CD4-positive, alpha-beta T cell treated with Interleukin-17A for 1 hour (primary cell): ENCODE measurements at regions not wholly inside any gene's neighbourhood (a gene's known extent, or its start where the extent isn't known, plus 50 kb on each side); places are given as distances from the start of the nearest gene placed in this dataset.

Experiments
- DNase-seq: peaks from one replicate; pipeline ENCODE4 v3.0.0-alpha.2; 2020

DNA sequence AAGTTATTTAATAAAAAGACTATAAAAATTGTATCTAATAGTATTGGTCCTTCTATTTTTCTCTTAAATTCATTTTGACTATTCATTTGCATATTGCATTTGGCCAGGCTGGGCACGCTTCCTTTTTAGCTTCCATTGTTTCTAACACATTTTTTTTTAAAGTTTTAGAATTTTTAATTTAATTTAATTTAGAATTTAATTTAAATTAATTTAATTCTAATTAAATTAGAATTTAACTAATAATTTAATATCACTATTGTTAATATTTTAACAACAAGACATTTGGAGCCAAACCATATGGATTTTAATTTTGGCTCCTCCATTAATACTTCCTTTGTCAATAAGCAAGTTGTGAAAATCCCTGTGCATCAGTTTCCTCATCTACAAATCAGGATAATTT, 856.9 kb upstream of the SEL1L start:
- DNase-seq, result no peak

DNA sequence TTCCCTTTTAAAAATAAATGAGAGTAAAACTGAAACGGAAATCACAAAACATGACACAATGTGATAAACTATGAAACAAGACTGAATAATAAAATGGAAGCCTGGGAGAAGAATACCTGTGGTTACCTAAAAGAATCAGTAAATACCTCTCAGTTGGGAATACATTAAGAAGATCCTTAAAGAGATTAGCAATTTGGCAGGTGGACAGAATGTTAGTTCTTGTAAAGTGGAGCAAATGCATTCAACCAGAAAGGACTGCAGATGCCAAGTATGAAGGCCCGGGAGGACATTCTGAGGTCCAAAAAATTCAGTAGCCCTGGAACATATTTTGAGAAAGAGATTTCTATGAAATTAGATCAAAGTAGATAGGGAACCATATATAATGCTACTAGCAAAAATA, 861.3 kb upstream of the SEL1L start:
- DNase-seq, result no peak

DNA sequence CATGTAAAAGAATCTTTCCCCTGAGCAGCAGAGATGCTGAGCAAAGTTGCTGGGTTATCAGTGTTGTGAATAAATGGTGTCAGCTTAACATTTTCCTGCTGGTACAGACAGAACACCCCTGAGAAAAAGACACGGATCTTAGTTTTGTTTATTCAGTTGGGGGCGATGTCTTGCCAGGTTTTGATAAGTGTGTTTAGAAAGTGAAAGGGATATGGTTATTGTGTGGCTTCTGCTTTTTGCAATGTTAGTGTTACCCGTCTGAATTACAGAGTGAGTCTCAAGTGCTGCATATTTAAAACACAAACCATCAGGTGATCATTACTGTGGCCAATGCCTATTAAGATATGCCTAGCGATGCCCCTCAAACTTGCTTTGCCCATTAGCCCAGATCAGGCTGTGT, 864.6 kb upstream of the SEL1L start:
- no peak for DNase-seq

DNA sequence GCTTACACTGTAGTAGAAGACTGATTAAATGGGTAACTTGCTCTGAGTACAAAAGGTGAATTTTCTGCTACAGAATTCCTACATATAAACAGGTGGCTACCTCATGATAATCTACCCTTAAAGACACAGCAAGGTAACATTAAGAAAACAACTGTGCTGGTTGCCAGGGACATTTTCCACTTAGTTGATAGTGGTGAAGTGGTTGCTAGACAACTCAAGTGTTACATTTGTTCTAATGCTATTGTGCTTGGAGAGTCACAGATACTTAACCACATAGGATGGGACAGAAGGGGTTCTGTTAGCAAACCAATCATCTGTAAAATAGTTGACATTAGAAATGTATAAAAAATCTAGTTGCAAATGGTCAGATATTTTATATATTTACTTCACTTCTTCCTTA, 870.3 kb upstream of the SEL1L start:
- DNase-seq, result no peak

DNA sequence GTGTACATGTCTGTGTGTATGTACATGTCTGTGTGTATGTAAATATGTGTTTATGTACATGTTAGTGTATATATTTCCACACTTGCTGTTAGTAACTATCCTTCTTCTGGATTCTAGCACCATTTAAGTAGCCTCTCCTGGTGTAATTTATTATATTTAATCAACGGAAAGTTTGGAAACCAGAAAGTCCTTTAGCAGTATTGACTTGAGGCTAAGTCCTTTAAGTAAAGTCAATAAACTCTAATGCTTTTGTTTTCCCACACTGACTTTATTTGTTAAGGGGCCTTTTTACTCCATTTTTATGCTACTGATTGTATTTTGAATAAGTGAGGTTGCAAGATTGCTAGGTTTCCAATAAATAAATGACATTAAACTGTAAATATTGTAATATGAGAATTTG, 876.4 kb upstream of the SEL1L start:
- no peak for DNase-seq

DNA sequence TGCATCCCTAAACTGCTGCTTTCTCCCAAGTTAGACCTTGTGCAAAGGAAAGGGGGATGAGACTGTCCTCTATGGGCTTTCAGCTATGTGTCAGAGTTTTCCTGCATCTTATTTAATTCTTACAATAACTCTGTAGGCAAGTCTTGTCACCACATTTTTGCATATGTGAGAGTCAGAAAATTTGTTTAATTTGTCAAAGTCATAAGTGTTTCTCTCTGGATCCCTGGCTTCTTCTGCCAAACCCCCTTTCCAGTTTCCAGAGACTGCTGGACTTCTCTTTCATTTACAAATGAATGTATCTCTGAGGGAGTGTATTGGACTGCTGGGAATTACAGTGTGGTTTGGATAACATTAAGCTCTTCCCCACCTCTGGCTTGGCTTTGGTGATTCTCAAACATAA, 877.6 kb upstream of the SEL1L start:
- DNase-seq, result no peak

DNA sequence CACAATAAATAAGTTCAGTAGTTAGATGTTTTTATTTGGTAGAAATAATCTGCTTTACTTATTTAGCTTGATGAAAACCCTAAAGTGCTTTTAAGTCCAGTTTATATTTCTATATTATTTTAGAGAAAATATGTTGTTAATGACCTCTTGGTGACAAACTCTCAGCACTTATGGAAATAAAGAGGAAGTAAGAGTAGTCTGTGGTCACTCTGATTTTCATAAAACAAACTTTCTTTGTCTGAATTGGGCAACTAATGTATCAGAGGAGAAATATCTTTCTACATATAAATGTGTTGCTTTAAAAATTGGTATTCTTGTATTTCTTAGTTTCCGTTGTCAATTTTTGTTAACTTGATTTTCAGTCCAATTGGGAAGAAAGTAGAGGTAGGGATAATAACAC, 878.9 kb upstream of the SEL1L start:
- no peak for DNase-seq

DNA sequence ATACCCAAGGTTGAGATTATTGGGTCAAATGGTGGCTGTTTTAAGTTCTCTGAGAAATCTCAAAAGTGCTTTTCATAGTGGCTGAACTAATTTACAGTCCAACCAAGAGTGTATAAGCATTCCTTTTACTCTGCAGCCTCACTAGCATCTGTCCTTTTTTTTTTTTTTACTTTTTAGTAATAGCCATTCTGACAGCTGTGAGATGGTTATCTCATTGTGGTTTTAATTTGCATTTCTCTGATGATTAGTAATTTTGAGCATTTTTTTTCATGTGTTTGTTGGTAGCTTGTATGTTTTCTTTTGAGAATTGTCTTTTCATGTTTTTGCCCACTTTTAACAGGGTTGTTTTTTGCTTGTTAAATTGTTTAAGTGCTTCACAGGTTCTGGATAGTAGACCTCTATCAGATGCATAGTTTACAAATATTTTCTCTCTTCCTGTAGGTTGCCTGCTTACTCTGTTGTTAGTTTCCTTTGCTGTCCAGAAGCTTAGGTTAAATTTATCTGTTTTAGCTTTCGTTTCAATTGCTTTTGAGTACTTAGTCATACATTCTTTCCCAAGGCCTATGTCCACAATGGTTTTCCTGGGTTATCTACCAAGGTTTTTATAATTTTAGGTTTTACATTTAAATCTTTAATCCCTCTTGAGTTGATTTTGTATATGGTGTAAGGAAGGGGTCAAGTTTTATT, 881.3 kb upstream of the SEL1L start:
- no peak for DNase-seq

DNA sequence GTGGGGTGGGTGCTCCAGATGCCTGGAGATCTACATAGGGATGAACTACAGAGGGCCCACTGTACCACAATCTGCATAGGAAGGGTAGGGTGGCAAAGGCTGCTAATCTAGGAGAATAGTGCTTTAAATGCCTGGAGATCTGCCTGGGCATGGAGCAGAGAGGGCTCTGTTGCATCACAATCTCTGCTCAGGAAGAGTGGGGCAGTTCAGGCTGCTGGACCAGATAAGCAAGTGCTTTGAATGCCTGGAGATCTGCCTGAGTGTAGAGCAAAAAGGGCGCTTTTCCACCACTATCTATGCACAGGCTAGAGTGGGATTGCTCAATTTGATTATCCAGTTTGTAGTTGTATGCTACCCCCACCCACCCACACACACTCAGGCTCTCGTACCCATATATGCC, 886.3 kb upstream of the SEL1L start:
- DNase-seq, result no peak

DNA sequence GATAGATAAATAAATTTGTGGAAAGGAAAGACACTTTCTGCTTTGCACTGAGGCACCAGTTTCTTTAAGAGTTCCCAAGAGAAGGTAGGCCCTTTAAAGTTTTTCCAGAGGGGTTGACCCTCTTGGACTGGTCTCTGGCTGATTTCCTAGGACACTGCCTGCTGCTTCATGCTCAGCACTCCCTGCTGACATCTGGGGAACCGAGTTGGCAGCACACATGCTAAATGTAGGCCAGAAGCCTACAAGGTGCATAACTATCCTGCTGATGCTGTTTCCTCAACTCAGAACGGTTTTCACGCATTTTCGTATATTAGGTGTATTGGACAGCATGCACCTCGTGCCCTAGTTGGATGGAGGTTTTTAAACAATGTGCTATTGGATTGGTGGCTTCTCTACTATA, 887.2 kb upstream of the SEL1L start:
- DNase-seq, result no peak

DNA sequence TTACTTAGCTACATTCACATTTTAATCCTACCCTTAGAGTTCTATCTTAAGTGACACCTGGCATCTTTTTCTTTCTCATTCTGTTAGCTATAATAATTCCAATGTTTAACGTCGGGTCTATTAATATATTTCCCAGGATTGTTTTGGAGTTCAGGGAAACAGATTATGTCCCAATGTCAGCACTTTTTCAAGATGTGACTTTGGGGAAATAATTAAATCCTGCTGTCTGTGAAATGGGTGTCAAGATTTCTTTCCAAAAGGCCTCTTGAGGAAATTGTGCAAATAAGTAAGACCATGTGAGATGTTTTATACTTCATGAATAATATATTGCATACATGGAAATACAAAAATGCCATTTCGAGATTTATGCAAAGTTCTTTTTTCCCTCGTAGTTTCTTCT, 887.6 kb upstream of the SEL1L start:
- no peak for DNase-seq

DNA sequence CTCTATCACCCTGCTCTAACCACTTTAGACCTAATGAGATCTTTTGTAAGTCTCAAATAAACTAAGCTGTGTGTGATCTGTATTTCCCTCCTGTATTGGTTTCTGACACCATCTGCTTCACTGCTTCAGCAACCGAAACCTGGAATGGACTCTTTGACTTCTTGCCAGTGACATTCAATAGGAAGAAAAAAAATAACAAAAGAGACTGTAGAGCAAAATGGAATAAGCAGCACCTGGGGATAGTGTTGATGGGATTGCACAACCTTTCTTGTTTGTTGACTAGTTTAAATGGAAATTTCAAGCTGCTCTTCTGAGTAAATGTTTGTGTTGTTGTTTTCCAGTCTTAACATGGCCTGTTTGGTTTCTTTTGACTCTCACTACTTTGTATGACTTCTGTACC, 888.6 kb upstream of the SEL1L start:
- DNase-seq, result no peak

DNA sequence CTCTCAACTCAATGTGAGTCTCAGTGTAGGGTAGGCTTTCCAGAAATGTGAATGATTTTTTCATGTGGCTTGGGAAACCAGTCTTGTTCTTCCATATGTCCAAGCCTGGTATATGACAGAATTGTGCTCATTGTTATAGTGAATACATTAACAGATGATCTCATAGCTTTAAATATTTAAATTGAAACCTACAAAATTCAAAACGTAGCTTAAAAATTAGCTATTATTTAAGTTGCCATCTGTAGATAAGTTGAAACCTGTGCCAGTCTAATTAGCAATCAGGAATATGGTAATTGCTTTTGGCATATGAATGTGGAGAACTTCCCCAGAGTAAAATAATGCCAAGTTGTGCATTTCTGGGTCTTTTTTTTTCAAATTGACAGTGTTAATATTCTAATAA, 891.6 kb upstream of the SEL1L start:
- no peak for DNase-seq

DNA sequence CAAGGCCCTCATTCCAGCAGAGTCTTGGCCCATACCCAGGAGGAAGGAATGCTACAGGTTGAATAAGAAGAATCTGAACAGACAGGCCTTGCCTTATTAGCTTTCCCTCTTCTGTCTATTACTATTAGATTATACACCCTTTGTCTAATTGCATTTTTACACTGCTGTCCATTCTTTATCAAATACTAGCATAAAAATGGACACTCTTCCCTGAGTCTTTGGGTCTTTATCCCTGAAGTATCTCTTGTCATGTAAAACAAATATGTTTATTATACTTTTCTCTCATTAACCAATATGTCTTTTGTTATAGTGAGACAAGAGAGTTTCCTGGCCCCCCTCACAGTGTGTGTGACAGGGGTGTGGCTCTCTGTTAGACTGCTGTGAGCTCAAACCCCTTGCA, 897.4 kb upstream of the SEL1L start:
- no peak for DNase-seq

DNA sequence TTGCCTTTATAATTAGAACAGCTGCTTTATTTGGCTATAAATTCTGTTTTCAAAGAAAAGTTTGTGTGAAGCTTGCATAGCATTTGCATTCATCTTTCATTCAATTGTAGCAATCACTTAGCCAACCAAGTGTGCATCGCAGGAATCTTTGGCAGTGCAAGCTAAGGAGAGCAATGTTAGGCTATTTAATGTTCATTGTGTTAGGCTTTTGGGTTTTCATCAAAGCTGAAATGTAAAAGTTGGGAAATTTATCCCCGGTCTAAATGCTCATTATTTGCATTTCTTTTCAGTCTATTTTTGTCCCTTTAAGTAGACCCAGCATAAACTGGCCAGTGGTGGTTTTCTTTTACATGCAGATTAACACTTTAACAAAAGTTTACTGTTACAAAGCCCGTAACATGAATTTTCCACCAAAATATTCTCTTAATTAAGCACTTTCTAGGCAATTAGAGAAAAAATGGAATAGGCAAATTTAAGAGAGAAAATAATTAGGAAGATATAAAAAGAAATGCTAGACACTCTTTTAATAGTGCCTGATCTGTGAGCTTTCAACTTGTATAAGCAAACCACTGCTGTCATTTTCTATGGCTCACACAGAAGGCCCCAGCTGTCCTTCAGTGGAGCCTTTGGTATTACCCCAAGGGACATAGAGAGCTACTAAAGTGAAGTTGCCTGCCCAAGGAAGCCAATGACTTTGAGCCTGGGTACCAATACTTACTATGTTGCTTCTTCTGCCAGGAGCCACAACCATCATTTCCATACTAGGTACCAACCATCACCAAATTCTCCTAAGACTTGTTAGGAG, 898.9 kb upstream of the SEL1L start:
- no peak for DNase-seq

DNA sequence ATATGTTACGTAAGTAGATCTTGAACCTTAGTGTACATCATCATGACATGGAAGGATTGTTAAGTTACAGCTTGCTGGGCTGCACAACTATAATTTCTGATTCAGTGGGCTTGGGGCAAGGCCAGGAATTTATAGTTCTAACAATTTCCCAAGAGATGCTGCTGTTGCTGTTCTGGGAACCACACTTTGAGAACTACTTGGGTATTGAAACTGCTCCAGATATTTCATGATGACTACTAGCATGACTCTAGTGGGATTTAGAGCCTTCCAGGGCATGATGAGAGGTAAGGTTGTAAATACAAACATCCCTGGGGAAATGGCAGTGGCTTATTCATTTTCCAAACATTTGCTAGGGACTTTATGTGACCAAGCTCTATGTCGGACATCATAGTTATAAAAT, 904.8 kb upstream of the SEL1L start:
- no peak for DNase-seq

DNA sequence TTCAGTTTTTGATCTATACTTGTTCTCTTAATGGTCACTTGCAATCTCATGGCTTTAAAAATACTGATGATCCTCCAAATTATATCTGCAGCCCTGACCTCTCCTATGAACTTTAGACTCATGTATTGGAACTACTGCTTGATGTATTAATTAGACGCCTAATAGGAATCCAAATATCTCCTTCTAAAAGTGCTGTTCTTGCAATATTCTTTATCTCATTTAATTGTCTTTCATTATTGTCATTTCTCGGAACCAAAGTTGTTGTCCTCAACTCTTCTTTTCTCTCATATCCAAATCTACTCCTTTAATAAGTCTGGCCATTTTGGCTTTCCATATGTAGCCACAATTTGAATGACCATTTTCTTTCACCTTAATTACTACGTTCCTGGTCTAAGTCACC, 907.6 kb upstream of the SEL1L start:
- DNase-seq, result no peak

DNA sequence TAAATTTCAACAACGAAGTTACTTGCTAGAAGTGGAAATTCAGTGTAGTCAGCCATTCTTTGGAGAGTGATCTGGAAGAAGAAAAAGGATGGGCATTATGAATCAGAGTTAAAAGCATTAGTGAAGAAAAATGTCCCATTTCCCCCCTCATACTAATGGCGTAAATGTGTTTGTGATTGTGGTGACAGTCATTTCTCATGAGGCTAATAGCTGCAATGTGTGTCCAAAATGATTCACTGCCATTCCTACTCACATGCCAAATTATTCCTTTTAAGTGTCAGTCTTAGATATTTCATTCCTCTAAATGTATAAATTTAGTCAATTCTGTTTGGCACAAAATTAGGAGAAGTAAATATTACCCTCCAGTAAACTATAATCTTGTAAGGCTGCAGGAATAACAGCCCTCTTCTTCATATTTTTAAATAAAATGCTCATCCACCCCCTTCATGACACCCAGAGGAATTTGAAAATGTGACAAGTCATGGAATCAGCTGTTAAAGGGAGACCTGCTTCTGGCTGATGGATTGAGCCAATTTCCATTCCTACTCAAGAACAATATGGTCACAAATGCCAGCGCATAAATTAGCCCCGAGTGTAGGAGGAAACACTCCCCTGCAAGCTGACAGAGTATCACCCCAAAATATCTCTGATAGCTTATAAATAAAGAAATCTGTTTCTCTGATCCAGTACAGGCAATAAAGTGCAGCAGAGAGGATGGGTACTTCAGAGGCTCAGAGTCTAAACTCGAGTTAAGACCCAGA, 912.3 kb upstream of the SEL1L start:
- DNase-seq, result no peak

DNA sequence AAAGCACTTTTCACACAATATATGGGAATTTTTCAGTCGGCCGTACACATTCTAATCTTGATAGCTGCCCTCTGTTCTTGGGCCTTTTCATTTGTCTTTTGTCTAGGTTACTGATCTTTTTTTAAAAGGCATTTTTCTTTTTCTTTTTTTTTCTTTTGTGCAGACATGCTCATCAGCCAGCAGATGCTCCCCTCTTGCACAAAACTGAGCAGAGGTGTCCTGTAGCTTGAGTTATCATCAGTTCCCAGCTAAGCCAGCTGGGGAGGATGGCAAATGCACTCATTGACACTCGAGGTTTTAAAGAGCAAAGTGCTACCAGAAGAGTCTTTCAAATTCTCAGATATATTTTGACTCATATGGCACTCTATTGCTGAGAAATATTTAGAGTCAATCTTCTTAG, 913.9 kb upstream of the SEL1L start:
- DNase-seq, result no peak

DNA sequence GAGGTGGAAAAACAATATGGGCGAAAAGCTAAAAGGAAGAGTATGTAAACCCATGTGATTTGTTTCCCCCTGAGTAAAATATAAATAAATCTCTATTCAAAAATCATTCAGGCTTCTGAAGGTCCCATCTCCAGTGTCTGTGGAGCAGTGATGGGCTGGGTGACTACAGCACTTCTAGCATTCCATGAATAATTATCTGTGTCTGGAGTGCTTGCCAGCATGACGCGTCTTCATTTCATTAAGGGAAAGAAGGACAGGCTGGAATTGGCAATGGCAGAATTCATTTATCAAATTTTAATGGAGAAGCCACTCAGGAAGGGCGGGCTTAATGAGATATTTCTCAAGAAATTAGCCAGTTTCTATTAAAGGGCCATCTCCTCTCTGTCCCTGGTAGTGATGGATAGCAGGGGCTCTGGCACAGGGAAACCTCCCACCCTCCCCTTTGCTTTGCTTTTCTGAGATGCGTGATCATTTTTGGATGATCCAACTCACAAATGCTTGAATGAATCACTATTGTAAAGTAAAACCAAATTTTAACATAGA, 916.3 kb upstream of the SEL1L start:
- no peak for DNase-seq

DNA sequence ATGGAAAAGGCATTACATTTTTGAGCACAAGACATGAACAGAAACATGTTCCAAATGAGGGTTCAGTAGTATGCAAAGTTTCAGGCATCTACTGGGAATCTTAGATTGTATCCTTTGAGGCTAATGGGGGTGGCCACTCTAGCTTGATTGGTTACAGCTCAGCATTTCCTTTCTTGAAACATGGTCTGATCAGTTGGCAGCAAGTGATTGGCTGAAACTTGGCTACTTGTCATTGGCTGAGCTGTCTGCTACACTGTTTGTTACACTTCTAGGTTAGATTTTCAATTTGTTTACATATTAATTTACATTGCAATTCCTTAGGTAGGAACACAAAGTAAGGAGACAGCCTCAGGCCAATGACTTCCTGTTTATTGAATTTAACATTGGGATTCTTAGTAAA, 918.0 kb upstream of the SEL1L start:
- DNase-seq, result no peak

DNA sequence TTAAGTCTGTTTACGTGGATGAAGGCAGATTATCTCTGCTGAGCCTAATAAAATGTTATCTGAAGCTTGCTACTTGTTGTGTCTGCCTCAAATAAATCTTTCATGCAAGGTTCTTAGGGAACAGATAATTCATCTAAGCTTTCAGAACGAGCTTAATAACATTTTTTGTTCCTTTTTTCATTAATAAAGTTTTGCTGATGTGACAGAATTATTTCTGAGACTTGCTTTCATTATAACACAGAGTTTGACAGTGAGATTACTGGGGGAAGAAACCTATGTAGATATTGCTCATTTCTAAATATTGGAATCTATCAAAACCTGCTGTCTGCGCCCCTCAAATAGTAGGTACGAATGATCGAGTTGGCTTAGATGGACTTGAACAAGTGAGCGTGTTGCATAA, 948.7 kb upstream of the SEL1L start:
- DNase-seq, result no peak

DNA sequence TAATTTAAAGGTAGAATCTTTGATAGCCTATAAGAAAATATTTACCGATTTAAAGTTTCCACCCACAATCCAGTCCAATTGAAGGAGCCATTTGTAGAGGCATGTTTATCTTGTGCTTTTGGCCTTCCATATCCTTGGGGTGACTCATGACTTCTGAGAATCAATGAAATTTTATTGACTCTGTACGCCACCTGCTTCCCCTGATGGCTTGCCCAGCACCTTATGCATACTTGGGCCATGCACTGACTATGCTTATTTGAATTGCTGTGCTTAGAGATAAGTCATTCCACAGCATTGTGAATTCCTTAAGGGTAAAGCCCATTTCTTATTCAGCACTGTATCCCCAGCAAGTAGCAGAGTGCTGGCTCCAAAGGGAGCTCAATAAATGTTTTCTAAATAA, 954.8 kb upstream of the SEL1L start:
- DNase-seq, result no peak

DNA sequence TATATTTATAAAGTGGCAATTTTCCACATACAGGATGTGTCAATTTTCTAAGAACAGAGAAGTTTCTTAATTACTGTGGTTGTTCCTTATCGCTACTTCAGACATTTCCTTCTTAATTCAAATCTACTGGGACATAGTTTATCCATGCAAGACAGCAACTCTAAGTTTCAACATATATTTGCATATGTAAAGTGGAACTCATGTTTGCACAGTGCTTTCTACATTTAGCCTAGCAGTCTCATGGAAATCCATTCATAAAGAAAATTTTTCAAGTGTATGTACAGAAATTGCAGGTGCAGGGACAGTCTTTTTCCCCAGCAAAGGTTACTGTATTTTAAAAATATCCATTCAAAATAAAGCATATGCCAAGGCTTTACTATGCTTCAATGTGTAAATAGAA, 956.7 kb upstream of the SEL1L start:
- DNase-seq, result no peak
